Pancreas (tissue), 10 donors: ENCODE measurements at regions not wholly inside any gene's neighbourhood (a gene's known extent, or its start where the extent isn't known, plus 50 kb on each side); places are given as distances from the start of the nearest gene placed in this dataset.
"Not testable (repeated sequence)": the region's sequence is repeated elsewhere in the genome, so short reads cannot be mapped to it uniquely, and the experiment has no call there.

Experiments
- ATAC-seq, 4 donors: fragments of 200-7000 bp; cut with Tn5 transposase; one replicate each; pipeline versions ENCODE4 v1.8.0 to v1.9.1; 2020; ENCODE audit warnings: mild to moderate bottlenecking in 4 of 4, moderate library complexity in 4 of 4
- DNase-seq, 6 donors: peaks; one replicate each; pipeline ENCODE4 v3.0.0-alpha.2; 2020
- FAIRE-seq: peaks from 2 replicates; lab custom pipeline; 2012; peaks lifted over from hg19 to GRCh38; lab: Jason Lieb, UNC
- H3K27ac ChIP-seq, 4 donors: fragments of 200-600 bp; sonication (generic); 1 replicate in 3 of 4; 2 replicates in 1 of 4; pipeline versions ENCODE4 v1.5.0 to v1.8.0; 2020
- H3K27me3 ChIP-seq, 4 donors: fragments of 200-600 bp; one replicate each; pipeline ENCODE4 v1.8.0; 2021
- H3K36me3 ChIP-seq, 3 donors: fragments of 200-600 bp; sonication (generic) in 1 of 3; one replicate each; pipeline versions ENCODE4 v1.5.0 to v1.8.0; 2020 to 2021
- H3K4me1 ChIP-seq, 3 donors: fragments of 200-600 bp; one replicate each; pipeline ENCODE4 v1.8.0; 2021
- H3K4me3 ChIP-seq, 4 donors: fragments of 200-600 bp; sonication (generic) in 2 of 4; one replicate each; pipeline versions ENCODE4 v1.5.0 to v1.8.0; 2020 to 2021
- H3K9me3 ChIP-seq, 4 donors: fragments of 200-600 bp; one replicate each; pipeline ENCODE4 v1.8.0; 2021
- CTCF ChIP-seq, 4 donors: fragments of 200-600 bp; sonication (generic) in 3 of 4; IDR thresholded peaks; one replicate each; pipeline versions ENCODE4 v1.5.0 to v1.8.0; 2021; ENCODE audit warnings: antibody characterized with exemption in 4 of 4
- WGBS, 2 donors: extraction: QIAGEN DNeasy Blood & Tissue Kit; methylation state at CpG; one replicate each; pipeline ENCODE4 v1.1.7; 2013; 5-methylcytosine and 5-hydroxymethylcytosine counted together
- intact Hi-C, 3 donors: fragments of 100-400 bp; cut with DNase I; formaldehyde crosslinking; loops; one replicate each; pipeline versions ENCODE4 v1.11.1 to v1.14.2; 2022
- donor health status: healthy with polysubstance abuse.
- donor health status: DM: no; HTN: no; CAD: no; lungs with moderate emphysema.
- donor health status: DM: no; HTN: no; CAD: no.
- donor health status: control.
- donor health status: control.
- donor health status: Bipolar disorder and iron deficiency.
- donor health status: DM: yes; HTN: yes; CAD: no.
- donor health status: DM: no; HTN: no; CAD: no.
- donor health status: DM: no; HTN: no; CAD: no.
- donor health status: DM: yes; HTN: yes; CAD: no.

- Histone ChIP-seq H3K9me3 (no peaks in the 10 kb centered on the region), H3K27me3 (no peaks in the 10 kb centered on the region), H3K4me1 (no peaks in the 10 kb centered on the region), H3K4me3 (no peak overlapping the region), H3K27ac (no peak overlapping the region), H3K36me3 (no peaks in the 10 kb centered on the region)
- peak; percentile 32 for FAIRE-seq
- no peak for TF ChIP-seq CTCF (IDR thresholded peaks at IDR 0.05)
- no peak for DNase-seq
- ATAC-seq: no peak
- WGBS, 2 donors: 86 to 90% methylated on average over 5 of the region's 5 CpGs
- intact Hi-C loops: no loop called here
These were observed 92.8 kb upstream of the METAP2 start for GRCh38 chr12:95380997-95381786.

- FAIRE-seq, H3K27me3 ChIP-seq, H3K4me1 ChIP-seq, H3K9me3 ChIP-seq, H3K4me3 ChIP-seq, H3K27ac ChIP-seq, H3K36me3 ChIP-seq, intact Hi-C loops: not testable (repeated sequence)
- 45 to 52% methylated on average over 8 of the region's 8 CpGs for WGBS, 2 donors
- peak in 3 of 4 donors; percentile 24 to 44 (median 38) for ATAC-seq
- DNase-seq: peak in 3 of 6 donors; percentile 24 to 49 (median 25)
These were observed 90.0 kb upstream of the METAP2 start for GRCh38 chr12:95383920-95384319.

- FAIRE-seq: no peak
- no peak for ATAC-seq
- H3K4me3 ChIP-seq: no peak overlapping the region
These were observed 89.2 kb upstream of the METAP2 start for GRCh38 chr12:95384785-95385184.

GRCh38 chr12:95385246-95386035 is 88.5 kb upstream of the METAP2 start:
- no peak for DNase-seq
- ATAC-seq: peak; percentile 50 to 82 (median 64)
- intact Hi-C loops: no loop called here
- Histone ChIP-seq H3K27me3 (no peaks in the 10 kb centered on the region), H3K27ac (no peak overlapping the region), H3K4me3 (no peak overlapping the region), H3K36me3 (no peaks in the 10 kb centered on the region), H3K9me3 (no peaks in the 10 kb centered on the region), H3K4me1 (no peaks in the 10 kb centered on the region)
- TF ChIP-seq CTCF (IDR thresholded peaks at IDR 0.05): no peak
- no peak for FAIRE-seq
- 45 to 46% methylated on average over 12 of the region's 12 CpGs for WGBS, 2 donors

More at GRCh38 chr12:95384785-95385184, 89.2 kb upstream of the METAP2 start:
- H3K4me1 ChIP-seq: no peaks in the 10 kb centered on the region
- H3K27me3 ChIP-seq: no peaks in the 10 kb centered on the region
- H3K27ac ChIP-seq: no peak overlapping the region
- no peak for TF ChIP-seq CTCF (IDR thresholded peaks at IDR 0.05)
- no peaks in the 10 kb centered on the region for H3K9me3 ChIP-seq
- intact Hi-C loops: no loop called here
- WGBS, 2 donors: 70 to 87% methylated on average over 5 of the region's 5 CpGs
- H3K36me3 ChIP-seq: no peaks in the 10 kb centered on the region
- no peak for DNase-seq

- no peak for ATAC-seq
- TF ChIP-seq CTCF (IDR thresholded peaks at IDR 0.05): no peak
- no peaks in the 10 kb centered on the region for H3K4me1 ChIP-seq
- WGBS, 2 donors: 54 to 62% methylated on average over 1 of the region's 1 CpG
- DNase-seq: no peak
- FAIRE-seq: no peak
- intact Hi-C loops: no loop called here
- H3K27ac ChIP-seq: no peak overlapping the region
- H3K36me3 ChIP-seq: no peaks in the 10 kb centered on the region
- no peaks in the 10 kb centered on the region for H3K27me3 ChIP-seq
- H3K4me3 ChIP-seq: no peak overlapping the region
- no peaks in the 10 kb centered on the region for H3K9me3 ChIP-seq
These were observed 87.9 kb upstream of the METAP2 start for GRCh38 chr12:95386051-95386450.

- H3K36me3 ChIP-seq, FAIRE-seq, H3K27me3 ChIP-seq, intact Hi-C loops, H3K4me1 ChIP-seq, ATAC-seq, H3K4me3 ChIP-seq, DNase-seq, H3K9me3 ChIP-seq, H3K27ac ChIP-seq: not testable (repeated sequence)
- 85 to 86% methylated on average over 10 of the region's 10 CpGs for WGBS, 2 donors
These were observed 85.7 kb upstream of the METAP2 start for GRCh38 chr12:95388260-95388659.
